ENCODE measurements at regions not wholly inside any gene's neighbourhood (a gene's known extent, or its start where the extent isn't known, plus 50 kb on each side); places are given as distances from the start of the nearest gene placed in this dataset.

GRCh38 chr12:97756741-97757140, 294.1 kb downstream of the RMST start:
- H3K27ac Mint-ChIP-seq: no peak overlapping the region
- TF ChIP-seq CTCF (IDR thresholded peaks at IDR 0.05): no peak
- no peaks in the 10 kb centered on the region for H3K36me3 Mint-ChIP-seq (ENCODE audit: low read depth)
- no peak overlapping the region for H3K4me3 Mint-ChIP-seq
- H3K4me1 Mint-ChIP-seq (ENCODE audit: low read depth): no peaks in the 10 kb centered on the region
- DNase-seq: no peak
- peaks cover 32% of the 10 kb centered on the region for H3K9me3 Mint-ChIP-seq
- peaks cover 1% of the 10 kb centered on the region; the same call in 1 of the 2 replicates for H3K27me3 Mint-ChIP-seq (ENCODE audit: insufficient read depth)

GRCh38 chr12:97757481-97758193, 295.0 kb downstream of the RMST start:
- no peak overlapping the region for H3K27ac Mint-ChIP-seq
- H3K36me3 Mint-ChIP-seq (ENCODE audit: low read depth): no peaks in the 10 kb centered on the region
- TF ChIP-seq CTCF (IDR thresholded peaks at IDR 0.05): no peak
- H3K4me3 Mint-ChIP-seq: no peak overlapping the region
- peaks cover 38% of the 10 kb centered on the region for H3K9me3 Mint-ChIP-seq
- no peaks in the 10 kb centered on the region for H3K4me1 Mint-ChIP-seq (ENCODE audit: low read depth)
- no peak for DNase-seq
- peaks cover 1% of the 10 kb centered on the region; the same call in 1 of the 2 replicates for H3K27me3 Mint-ChIP-seq (ENCODE audit: insufficient read depth)

- Mint-ChIP-seq H3K9me3 (peaks cover 37% of the 10 kb centered on the region), H3K27ac (no peak overlapping the region)
- DNase-seq: no peak
Measured at GRCh38 chr12:97758194-97758501, 295.5 kb downstream of the RMST start.

GRCh38 chr12:97758586-97758985, 296.0 kb downstream of the RMST start:
- DNase-seq: no peak
- peaks cover 33% of the 10 kb centered on the region for H3K9me3 Mint-ChIP-seq
- no peaks in the 10 kb centered on the region for H3K4me1 Mint-ChIP-seq (ENCODE audit: low read depth)
- H3K27ac Mint-ChIP-seq: no peak overlapping the region
- peaks cover 1% of the 10 kb centered on the region; the same call in 1 of the 2 replicates for H3K27me3 Mint-ChIP-seq (ENCODE audit: insufficient read depth)
- TF ChIP-seq CTCF (IDR thresholded peaks at IDR 0.05): no peak
- no peak overlapping the region for H3K4me3 Mint-ChIP-seq
- H3K36me3 Mint-ChIP-seq (ENCODE audit: low read depth): no peaks in the 10 kb centered on the region

More at GRCh38 chr12:97758194-97758501, 295.5 kb downstream of the RMST start:
- Mint-ChIP-seq H3K4me3 (no peak overlapping the region), H3K36me3 (ENCODE audit: low read depth) (no peaks in the 10 kb centered on the region), H3K27me3 (ENCODE audit: insufficient read depth) (peaks cover 1% of the 10 kb centered on the region; the same call in 1 of the 2 replicates), H3K4me1 (ENCODE audit: low read depth) (no peaks in the 10 kb centered on the region)
- TF ChIP-seq CTCF (IDR thresholded peaks at IDR 0.05): no peak

- H3K27me3 Mint-ChIP-seq (ENCODE audit: insufficient read depth): peaks cover 1% of the 10 kb centered on the region; the same call in 1 of the 2 replicates
- no peak for DNase-seq
- H3K4me3 Mint-ChIP-seq: no peak overlapping the region
- no peak for TF ChIP-seq CTCF (IDR thresholded peaks at IDR 0.05)
- no peaks in the 10 kb centered on the region for H3K36me3 Mint-ChIP-seq (ENCODE audit: low read depth)
- H3K9me3 Mint-ChIP-seq: peaks cover 43% of the 10 kb centered on the region
- H3K27ac Mint-ChIP-seq: no peak overlapping the region
- no peaks in the 10 kb centered on the region for H3K4me1 Mint-ChIP-seq (ENCODE audit: low read depth)
Measured at GRCh38 chr12:97760601-97761000, 298.0 kb downstream of the RMST start.
